B cell (primary cell): ENCODE measurements at regions not wholly inside any gene's neighbourhood (a gene's known extent, or its start where the extent isn't known, plus 50 kb on each side); places are given as distances from the start of the nearest gene placed in this dataset.

Source experiments
- ATAC-seq: fragments of 200-7000 bp; cut with Tn5 transposase; one replicate; pipeline ENCODE4 v1.10.0; 2021; ENCODE audit warnings: low read depth, mild to moderate bottlenecking, moderate number of reproducible peaks, moderate library complexity
- CTCF ChIA-PET: fragments of 350-600 bp; sonication (Branson Sonifier 250); formaldehyde crosslinking; loops from one replicate; lab custom pipeline; 2021; ENCODE audit warnings: antibody characterized with exemption, inconsistent platforms; lab: Charles Lee
- POLR2A ChIA-PET: fragments of 350-600 bp; sonication (Branson Sonifier 250); formaldehyde crosslinking; loops from one replicate; lab custom pipeline; 2021; ENCODE audit warnings: antibody characterized with exemption; lab: Charles Lee
- DNase-seq: peaks from one replicate; pipeline ENCODE4 v3.0.0; 2013
- H2AFZ ChIP-seq: 2 replicates; pipeline ENCODE4 v1.6.1; 2012; ENCODE audit warnings: mild to moderate bottlenecking, low read depth, low read length; ENCODE audit not compliant: insufficient read depth, poor library complexity, severe bottlenecking
- H3K27ac ChIP-seq, 2 donors: 1 replicate in 1 of 2; 2 replicates in 1 of 2; pipeline ENCODE4 v1.5.1; 2012 to 2013; ENCODE audit warnings: low read length in 2 of 2, mild to moderate bottlenecking in 2 of 2, moderate library complexity in 1 of 2
- H3K27me3 ChIP-seq, 4 experiments: fragments of 200-600 bp in 1 of 4; sonication (generic) in 1 of 4; replicated peaks in 1 of 4; 1 replicate in 2 of 4; 2 replicates in 2 of 4; pipeline versions ENCODE4 v1.6.1 to v1.7.0; 2013 to 2016; ENCODE audit warnings: low read length in 3 of 4, mild to moderate bottlenecking in 2 of 4, mixed read lengths in 1 of 4, moderate library complexity in 1 of 4; ENCODE audit not compliant: insufficient read depth in 4 of 4, control insufficient read depth in 3 of 4; ENCODE audit errors: control extremely low read depth in 1 of 4
- H3K36me3 ChIP-seq, 2 experiments: replicated peaks in 1 of 2; 1 replicate in 1 of 2; 2 replicates in 1 of 2; pipeline versions ENCODE4 v1.6.1 to v1.7.1; 2013; ENCODE audit warnings: low read length in 1 of 2; ENCODE audit not compliant: insufficient read depth in 2 of 2, control insufficient read depth in 1 of 2; ENCODE audit errors: control extremely low read depth in 1 of 2, extremely low read depth in 1 of 2
- H3K4me1 ChIP-seq, 2 donors: fragments of 200-600 bp in 1 of 2; sonication (generic) in 1 of 2; 1 replicate in 1 of 2; 2 replicates in 1 of 2; pipeline versions ENCODE4 v1.5.1 to v1.6.1; 2013 to 2017; ENCODE audit warnings: low read length in 2 of 2; ENCODE audit not compliant: control insufficient read depth in 2 of 2, insufficient read depth in 2 of 2
- H3K4me2 ChIP-seq: replicated peaks from 2 replicates; pipeline ENCODE3; 2012; ENCODE audit warnings: mild to moderate bottlenecking, low read depth, low read length; ENCODE audit not compliant: poor library complexity, severe bottlenecking
- H3K4me3 ChIP-seq, 5 experiments: fragments of 200-600 bp in 1 of 5; sonication (generic) in 1 of 5; 1 replicate in 3 of 5; 2 replicates in 2 of 5; pipeline versions ENCODE4 v1.5.1 to v1.7.0; 2011 to 2016; ENCODE audit warnings: low read length in 4 of 5, mild to moderate bottlenecking in 4 of 5, low read depth in 2 of 5, control low read depth in 1 of 5, moderate library complexity in 1 of 5; ENCODE audit not compliant: insufficient read depth in 1 of 5; ENCODE audit errors: control extremely low read depth in 1 of 5, extremely low read depth in 1 of 5
- H3K79me2 ChIP-seq: fragments of 200-600 bp; sonication (generic); one replicate; pipeline ENCODE4 v1.6.0; 2016; ENCODE audit warnings: low read length; ENCODE audit not compliant: control insufficient read depth, insufficient read depth
- H3K9ac ChIP-seq: fragments of 200-600 bp; sonication (generic); 2 replicates; pipeline ENCODE4 v1.6.1; 2017; ENCODE audit warnings: mild to moderate bottlenecking, low read length, moderate library complexity
- H3K9me3 ChIP-seq, 3 donors: one replicate each; pipeline versions ENCODE4 v1.6.1 to v1.7.1; 2013; ENCODE audit warnings: low read length in 2 of 3; ENCODE audit not compliant: control insufficient read depth in 2 of 3, insufficient read depth in 1 of 3; ENCODE audit errors: control extremely low read depth in 1 of 3
- H4K20me1 ChIP-seq: 2 replicates; pipeline ENCODE4 v1.6.0; 2012; ENCODE audit warnings: mild to moderate bottlenecking, low read length; ENCODE audit not compliant: insufficient read depth, control insufficient read depth, poor library complexity, severe bottlenecking
- H3K27ac Mint-ChIP-seq: one replicate; pipeline ENCODE4 v1.8.0; 2021; ENCODE audit warnings: mixed read lengths
- H3K27me3 Mint-ChIP-seq: one replicate; pipeline ENCODE4 v1.8.0; 2021; ENCODE audit warnings: mixed read lengths
- H3K4me1 Mint-ChIP-seq: one replicate; pipeline ENCODE4 v1.8.0; 2021; ENCODE audit warnings: mixed read lengths
- H3K4me3 Mint-ChIP-seq: one replicate; pipeline ENCODE4 v1.8.0; 2021; ENCODE audit warnings: mixed read lengths
- H3K9me3 Mint-ChIP-seq: one replicate; pipeline ENCODE4 v1.8.0; 2022; ENCODE audit warnings: mixed read lengths; ENCODE audit not compliant: insufficient read depth
- CTCF ChIP-seq: fragments of 200-600 bp; IDR thresholded peaks from one replicate; pipeline ENCODE4 v1.8.0; 2022; ENCODE audit warnings: antibody characterized with exemption, mild to moderate bottlenecking
- EZH2 ChIP-seq: IDR thresholded peaks from 2 replicates; pipeline ENCODE4 v1.6.1; 2012; ENCODE audit warnings: borderline replicate concordance, low read depth, mild to moderate bottlenecking, moderate library complexity, low read length; ENCODE audit not compliant: insufficient read depth, poor library complexity, severe bottlenecking
- WGBS: methylation state at CpG from one replicate; pipeline ENCODE4 v1.1.5; 2013; ENCODE audit warnings: missing lambda C conversion rate; ENCODE audit not compliant: insufficient coverage; 5-methylcytosine and 5-hydroxymethylcytosine counted together
- intact Hi-C: fragments of 100-400 bp; cut with micrococcal nuclease; formaldehyde crosslinking; loops from one replicate; pipeline ENCODE4 v1.10.0; 2022

GRCh38 chr2:190113000-190113399 lies 50.5 kb upstream of the MSTN start:
- intact Hi-C loops: no loop called here

More at GRCh38 chr2:190113000-190113399, 50.5 kb upstream of the MSTN start:
- no peaks in the 10 kb centered on the region for H3K9me3 Mint-ChIP-seq
- POLR2A ChIA-PET: no interaction called here
- no peak overlapping the region for H3K4me3 ChIP-seq
- no peak overlapping the region for H3K4me2 ChIP-seq
- DNase-seq: no peak
- no peaks in the 10 kb centered on the region for H3K4me1 ChIP-seq
- no peak overlapping the region for H3K27ac Mint-ChIP-seq
- no peaks in the 10 kb centered on the region for H3K4me1 Mint-ChIP-seq
- CTCF ChIA-PET: no interaction called here
- H3K4me3 Mint-ChIP-seq: no peak overlapping the region
- no peaks in the 10 kb centered on the region for H3K36me3 ChIP-seq
- no peaks in the 10 kb centered on the region for H3K79me2 ChIP-seq
- H4K20me1 ChIP-seq: no peaks in the 10 kb centered on the region
- no peak for ATAC-seq
- H2AFZ ChIP-seq: no peak overlapping the region
- H3K27ac ChIP-seq: no peak overlapping the region
- TF ChIP-seq CTCF (no peak), EZH2 (no peak)
- H3K9ac ChIP-seq: no peak overlapping the region
- WGBS: no CpG with 5 or more reads among the region's 2 CpGs
- H3K27me3 Mint-ChIP-seq: no peaks in the 10 kb centered on the region
- no peaks in the 10 kb centered on the region for H3K27me3 ChIP-seq
- no peaks in the 10 kb centered on the region for H3K9me3 ChIP-seq
